Panc1 (cell line): ENCODE measurements at regions not wholly inside any gene's neighbourhood (a gene's known extent, or its start where the extent isn't known, plus 50 kb on each side); places are given as distances from the start of the nearest gene placed in this dataset.

Experiments used
- ATAC-seq: fragments of 200-7000 bp; cut with Tn5 transposase; 2 replicates; pipeline ENCODE4 v1.9.1; 2020; ENCODE audit warnings: mild to moderate bottlenecking, moderate library complexity
- BruUV-seq: library from RNA; stranded (reverse); fragments of 400-500 nt; replicated peaks from 2 replicates; lab custom pipeline; 2021; lab: Mats Ljungman, UMichigan
- CTCF ChIA-PET: fragments of 300-600 bp; sonication (Branson Sonifier 250); formaldehyde crosslinking; loops from one replicate; lab custom pipeline; 2022; ENCODE audit warnings: antibody characterized with exemption; lab: Charles Lee
- POLR2A ChIA-PET: fragments of 300-600 bp; sonication (Branson Sonifier 250); formaldehyde crosslinking; loops from one replicate; lab custom pipeline; 2022; ENCODE audit warnings: antibody characterized with exemption; lab: Charles Lee
- DNase-seq: peaks from one replicate; pipeline ENCODE4 v3.0.0-alpha.2; 2010; ENCODE audit warnings: low read depth, low spot score
- H3K27ac ChIP-seq: 2 replicates; pipeline ENCODE4 v1.5.1; 2011; ENCODE audit warnings: mild to moderate bottlenecking, low read length, inconsistent platforms
- H3K27me3 ChIP-seq: fragments of 200-500 bp; sonication (Bioruptor generic); 2 replicates; pipeline ENCODE4 v1.6.0; 2014; ENCODE audit warnings: low read length, inconsistent platforms; ENCODE audit not compliant: control insufficient read depth, insufficient read depth
- H3K36me3 ChIP-seq: fragments of 200-500 bp; sonication (Bioruptor generic); 2 replicates; pipeline ENCODE4 v1.5.1; 2014; ENCODE audit warnings: inconsistent platforms, mild to moderate bottlenecking, low read length, moderate library complexity; ENCODE audit not compliant: control insufficient read depth, insufficient read depth
- H3K4me1 ChIP-seq: 2 replicates; pipeline ENCODE4 v1.5.1; 2011; ENCODE audit warnings: inconsistent platforms, mild to moderate bottlenecking, low read length, moderate library complexity; ENCODE audit not compliant: control insufficient read depth, insufficient read depth
- H3K4me3 ChIP-seq, 2 experiments: 2 replicates each; pipeline ENCODE4 v1.5.1; 2011 to 2012; ENCODE audit warnings: low read depth in 2 of 2, low read length in 2 of 2, mild to moderate bottlenecking in 2 of 2, inconsistent platforms in 1 of 2, moderate library complexity in 1 of 2
- H3K9me3 ChIP-seq: fragments of 200-500 bp; sonication (Bioruptor generic); 2 replicates; pipeline ENCODE4 v1.5.1; 2014; ENCODE audit warnings: low read depth, mild to moderate bottlenecking, inconsistent platforms, low read length, moderate library complexity; ENCODE audit not compliant: control insufficient read depth, insufficient read depth
- CTCF ChIP-seq: fragments of 450-650 bp; IDR thresholded peaks from 2 replicates; pipeline ENCODE4 v1.5.1; 2017; ENCODE audit warnings: mild to moderate bottlenecking
- POLR2AphosphoS5 ChIP-seq: IDR thresholded peaks from 2 replicates; pipeline ENCODE4 v1.6.1; 2012; ENCODE audit warnings: mild to moderate bottlenecking, low read depth, low read length, moderate library complexity
- REST ChIP-seq, 2 experiments: IDR thresholded peaks; 2 replicates each; pipeline ENCODE4 v1.6.1; 2011 to 2012; ENCODE audit warnings: low read depth in 2 of 2, control low read depth in 1 of 2, low read length in 1 of 2, mild to moderate bottlenecking in 1 of 2, moderate library complexity in 1 of 2; ENCODE audit not compliant: insufficient read depth in 1 of 2
- SIN3A ChIP-seq: IDR thresholded peaks from 2 replicates; pipeline ENCODE4 v1.6.1; 2012; ENCODE audit warnings: low read depth, mild to moderate bottlenecking, low read length, moderate library complexity, borderline replicate concordance; ENCODE audit not compliant: insufficient read depth
- TCF7L2 ChIP-seq: IDR thresholded peaks from 2 replicates; pipeline ENCODE4 v1.6.1; 2011; ENCODE audit warnings: mild to moderate bottlenecking, low read depth, low read length, inconsistent platforms
- in situ Hi-C: cut with HindIII; loops from 2 replicates; pipeline ENCODE4 v1.10.0; 2016; ENCODE audit warnings: low sequenced_read_pairs, low pct_unique_long_range_greater_than_20kb
- intact Hi-C: fragments of 100-400 bp; cut with micrococcal nuclease; formaldehyde crosslinking; loops from one replicate; pipeline ENCODE4 v1.10.0; 2022; ENCODE audit not compliant: unreplicated experiment

DNA sequence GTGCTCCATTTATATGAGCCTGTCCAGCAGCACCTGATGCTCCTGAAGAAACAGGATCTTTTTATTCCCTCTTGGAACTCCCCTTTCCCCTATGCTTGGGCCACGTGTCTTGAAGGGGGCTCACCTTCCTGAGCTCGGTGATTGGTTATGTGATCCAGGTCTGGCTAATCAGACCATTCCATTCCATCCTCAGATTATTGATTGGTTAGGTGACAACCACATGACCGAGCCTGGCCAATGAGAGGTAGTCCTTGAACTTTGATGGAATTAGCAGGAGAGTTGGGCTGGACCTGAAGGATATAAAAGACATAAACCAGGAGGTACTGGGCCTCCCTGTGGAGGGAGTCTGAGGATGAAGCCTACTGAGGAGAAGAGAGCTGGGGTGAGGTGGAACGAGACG is 216.6 kb upstream of the LHX5 start:
- no TSS peak for BruUV-seq
- in situ Hi-C loops, result no loop called here
- intact Hi-C loops, result no loop called here

DNA sequence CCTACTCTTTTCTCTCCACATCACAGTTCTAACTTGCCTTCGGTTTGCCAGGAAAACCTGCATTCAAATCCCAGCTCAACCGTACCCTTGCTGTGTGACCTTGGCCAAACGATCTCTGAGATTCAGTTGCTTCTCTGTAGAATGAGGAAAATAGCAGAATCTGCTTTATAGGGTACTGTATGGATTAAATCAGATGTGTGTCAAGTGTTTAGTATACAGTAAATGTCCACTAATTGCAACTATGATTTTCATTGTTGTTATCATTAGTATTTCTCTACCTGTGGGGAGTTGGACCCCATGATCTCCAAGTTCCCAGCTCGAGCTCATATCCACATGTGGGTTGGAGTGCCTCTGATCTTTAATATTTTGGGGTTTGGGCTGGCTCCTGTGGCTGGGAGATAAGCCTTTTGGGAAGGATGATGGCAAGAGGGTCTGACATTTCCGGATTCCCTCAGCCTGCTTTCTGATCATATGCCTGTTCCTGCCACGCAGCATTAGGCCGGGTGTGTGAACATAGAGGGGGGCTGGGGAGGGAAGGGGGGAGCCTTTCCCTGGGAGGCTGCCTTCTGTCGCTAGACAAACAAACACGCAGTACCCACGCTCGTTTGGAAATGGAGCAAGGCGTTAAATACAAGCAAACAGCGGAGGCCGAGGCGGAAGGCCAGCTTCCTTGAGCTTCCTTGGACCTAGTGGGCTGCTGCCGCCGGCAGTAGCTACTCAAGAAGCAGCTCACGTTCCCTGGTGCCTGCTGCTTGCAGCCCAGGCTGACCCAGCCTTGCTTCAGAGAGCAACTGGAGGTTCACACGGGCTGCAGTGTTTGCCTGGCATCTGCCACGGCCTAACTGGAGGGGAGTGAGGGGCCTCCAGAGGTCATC is 213.5 kb upstream of the LHX5 start:
- no peak for ATAC-seq
- POLR2A ChIA-PET, result interaction anchor here (0.7 kb wide), 1 partner anchor 250 kb away, joined by 7 read pairs; no protein-coding TSS in a partner anchor
- no TSS peak for BruUV-seq
- TF ChIP-seq CTCF, result no peak
- TF ChIP-seq POLR2AphosphoS5, result no peak
- no peak for TF ChIP-seq SIN3A
- no peak for TF ChIP-seq REST (IDR thresholded peaks at IDR 0.05; ENCODE audit: insufficient read depth in 1 of 2, low read depth in 2 of 2, low read length in 1 of 2)

More for the DNA sequence above, 216.6 kb upstream of the LHX5 start:
- Histone ChIP-seq H3K27ac (no peak overlapping the region), H3K27me3 (no peaks in the 10 kb centered on the region; the same call in 1 of the 2 replicates), H3K4me1 (no peaks in the 10 kb centered on the region), H3K4me3 (no peak overlapping the region), H3K9me3 (no peaks in the 10 kb centered on the region), H3K36me3 (no peaks in the 10 kb centered on the region)
- ChIA-PET CTCF (no interaction called here), POLR2A (no interaction called here)
- no peak for DNase-seq
- no peak for TF ChIP-seq POLR2AphosphoS5
- no peak for TF ChIP-seq TCF7L2
- TF ChIP-seq REST (IDR thresholded peaks at IDR 0.05; ENCODE audit: insufficient read depth in 1 of 2, low read depth in 2 of 2, low read length in 1 of 2), result no peak
- TF ChIP-seq SIN3A, result no peak
- TF ChIP-seq CTCF, result no peak
- no peak for ATAC-seq

More for the DNA sequence above, 213.5 kb upstream of the LHX5 start:
- CTCF ChIA-PET, result no interaction called here
- in situ Hi-C loops, result no loop called here
- DNase-seq, result no peak
- Histone ChIP-seq H3K27ac (no peak overlapping the region), H3K27me3 (no peaks in the 10 kb centered on the region; the same call in 1 of the 2 replicates), H3K4me3 (no peak overlapping the region), H3K9me3 (no peaks in the 10 kb centered on the region), H3K4me1 (no peaks in the 10 kb centered on the region), H3K36me3 (no peaks in the 10 kb centered on the region)
- intact Hi-C loops, result no loop called here
